ENCODE measurements at regions not wholly inside any gene's neighbourhood (a gene's known extent, or its start where the extent isn't known, plus 50 kb on each side); places are given as distances from the start of the nearest gene placed in this dataset.

- no peaks in the 10 kb centered on the region for H3K27me3 ChIP-seq (ENCODE audit: control insufficient read depth, insufficient read depth, low read length)
- ChIA-PET CTCF (no interaction called here), POLR2A (no interaction called here)
- DNase-seq (ENCODE audit: low read depth, low spot score), result no peak
- no peak for TF ChIP-seq CTCF (IDR thresholded peaks at IDR 0.05; ENCODE audit: low read depth, low read length)
- H3K4me3 ChIP-seq (ENCODE audit: low read depth, low read length), result no peak overlapping the region
- H3K27ac ChIP-seq (ENCODE audit: low read depth, low read length), result no peak overlapping the region
- peaks cover 6% of the 10 kb centered on the region for H3K9me3 ChIP-seq (ENCODE audit: control insufficient read depth, insufficient read depth, low read length)
Measured at GRCh38 chr2:49582946-49583345, 428.6 kb upstream of the FSHR start.

DNA sequence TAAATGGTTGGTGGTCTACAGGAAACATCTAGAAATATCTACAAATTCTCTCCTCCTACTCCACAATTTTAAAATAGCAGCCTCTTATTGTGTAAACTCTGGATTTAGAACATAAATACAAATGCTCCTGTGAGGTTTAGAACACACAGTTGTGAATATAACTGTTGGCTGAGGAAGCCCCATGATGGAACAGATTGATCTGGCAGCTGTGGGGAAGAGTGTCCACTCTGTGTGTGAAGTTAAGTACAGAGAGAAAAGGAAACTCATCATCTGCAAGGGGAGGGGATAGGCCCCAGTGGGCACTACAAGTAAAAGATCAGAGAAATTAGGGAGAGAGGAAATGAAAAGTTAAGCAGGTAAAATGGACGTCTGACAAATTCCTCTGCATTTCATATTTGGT, 422.7 kb upstream of the FSHR start:
- DNase-seq (ENCODE audit: low read depth, low spot score), result no peak
- Histone ChIP-seq H3K4me3 (ENCODE audit: low read depth, low read length) (no peak overlapping the region), H3K27me3 (ENCODE audit: control insufficient read depth, insufficient read depth, low read length) (no peaks in the 10 kb centered on the region), H3K27ac (ENCODE audit: low read depth, low read length) (no peak overlapping the region), H3K9me3 (ENCODE audit: control insufficient read depth, insufficient read depth, low read length) (peaks cover 8% of the 10 kb centered on the region)
- CTCF ChIA-PET, result no interaction called here
- TF ChIP-seq CTCF (IDR thresholded peaks at IDR 0.05; ENCODE audit: low read depth, low read length), result no peak
- POLR2A ChIA-PET, result no interaction called here

DNA sequence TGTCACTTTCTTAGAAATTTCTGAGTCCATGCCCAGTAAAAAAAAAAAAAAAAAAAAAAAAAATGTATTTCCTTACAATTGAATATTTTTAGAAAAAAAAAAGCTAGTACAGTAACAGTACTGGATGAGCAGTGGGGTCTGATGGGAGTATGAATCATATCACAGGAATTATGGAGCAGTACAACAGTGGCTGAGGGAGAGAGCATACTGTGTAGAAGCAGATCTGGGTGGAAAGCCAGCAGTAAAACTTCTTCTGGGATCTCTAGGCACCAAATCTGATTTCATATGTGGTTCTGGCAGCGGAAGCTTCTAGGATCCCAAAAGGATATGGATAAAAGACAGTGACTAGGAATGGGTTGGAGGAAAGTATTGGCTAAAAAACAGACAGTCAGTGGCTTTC, 414.9 kb upstream of the FSHR start:
- ChIA-PET POLR2A (no interaction called here), CTCF (no interaction called here)
- H3K27me3 ChIP-seq (ENCODE audit: control insufficient read depth, insufficient read depth, low read length), result no peaks in the 10 kb centered on the region
- H3K27ac ChIP-seq (ENCODE audit: low read depth, low read length), result no peak overlapping the region
- peaks cover 3% of the 10 kb centered on the region for H3K9me3 ChIP-seq (ENCODE audit: control insufficient read depth, insufficient read depth, low read length)
- no peak overlapping the region for H3K4me3 ChIP-seq (ENCODE audit: low read depth, low read length)
- DNase-seq (ENCODE audit: low read depth, low spot score), result no peak
- no peak for TF ChIP-seq CTCF (IDR thresholded peaks at IDR 0.05; ENCODE audit: low read depth, low read length)

GRCh38 chr2:49567811-49568600, 413.7 kb upstream of the FSHR start:
- H3K27me3 ChIP-seq (ENCODE audit: control insufficient read depth, insufficient read depth, low read length), result no peaks in the 10 kb centered on the region
- no peaks in the 10 kb centered on the region; the same call in none of the 2 replicates for H3K9me3 ChIP-seq (ENCODE audit: control insufficient read depth, insufficient read depth, low read length)
- no peak overlapping the region for H3K27ac ChIP-seq (ENCODE audit: low read depth, low read length)
- CTCF ChIA-PET, result no interaction called here
- no peak for TF ChIP-seq CTCF (IDR thresholded peaks at IDR 0.05; ENCODE audit: low read depth, low read length)
- POLR2A ChIA-PET, result no interaction called here
- DNase-seq (ENCODE audit: low read depth, low spot score), result no peak
- H3K4me3 ChIP-seq (ENCODE audit: low read depth, low read length), result no peak overlapping the region

DNA sequence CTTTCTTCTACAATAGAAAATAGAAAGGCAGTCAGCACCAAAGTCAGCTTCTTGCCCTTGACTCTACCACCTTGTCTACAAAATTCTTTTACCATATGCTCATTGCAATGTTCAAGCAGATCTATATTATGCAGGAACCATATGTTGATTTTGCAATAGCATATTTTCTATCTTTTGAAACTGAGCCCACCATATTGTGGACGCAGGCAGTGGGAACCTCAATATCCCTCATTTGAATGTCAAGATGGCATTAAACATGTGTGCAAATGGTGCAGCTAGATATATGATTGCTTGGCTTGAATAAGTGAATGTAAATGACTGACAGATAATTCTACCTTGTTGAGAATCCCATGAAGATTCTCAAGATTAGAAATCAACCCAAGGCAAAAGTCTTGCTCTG, 412.7 kb upstream of the FSHR start:
- no peaks in the 10 kb centered on the region for H3K27me3 ChIP-seq (ENCODE audit: control insufficient read depth, insufficient read depth, low read length)
- H3K4me3 ChIP-seq (ENCODE audit: low read depth, low read length), result no peak overlapping the region
- no peak overlapping the region for H3K27ac ChIP-seq (ENCODE audit: low read depth, low read length)
- TF ChIP-seq CTCF (IDR thresholded peaks at IDR 0.05; ENCODE audit: low read depth, low read length), result no peak
- CTCF ChIA-PET, result no interaction called here
- POLR2A ChIA-PET, result no interaction called here
- DNase-seq (ENCODE audit: low read depth, low spot score), result no peak
- H3K9me3 ChIP-seq (ENCODE audit: control insufficient read depth, insufficient read depth, low read length), result no peaks in the 10 kb centered on the region; the same call in 1 of the 2 replicates

All from AG04450 (cell line).